ENCODE measurements at regions not wholly inside any gene's neighbourhood (a gene's known extent, or its start where the extent isn't known, plus 50 kb on each side); places are given as distances from the start of the nearest gene placed in this dataset.

DNA sequence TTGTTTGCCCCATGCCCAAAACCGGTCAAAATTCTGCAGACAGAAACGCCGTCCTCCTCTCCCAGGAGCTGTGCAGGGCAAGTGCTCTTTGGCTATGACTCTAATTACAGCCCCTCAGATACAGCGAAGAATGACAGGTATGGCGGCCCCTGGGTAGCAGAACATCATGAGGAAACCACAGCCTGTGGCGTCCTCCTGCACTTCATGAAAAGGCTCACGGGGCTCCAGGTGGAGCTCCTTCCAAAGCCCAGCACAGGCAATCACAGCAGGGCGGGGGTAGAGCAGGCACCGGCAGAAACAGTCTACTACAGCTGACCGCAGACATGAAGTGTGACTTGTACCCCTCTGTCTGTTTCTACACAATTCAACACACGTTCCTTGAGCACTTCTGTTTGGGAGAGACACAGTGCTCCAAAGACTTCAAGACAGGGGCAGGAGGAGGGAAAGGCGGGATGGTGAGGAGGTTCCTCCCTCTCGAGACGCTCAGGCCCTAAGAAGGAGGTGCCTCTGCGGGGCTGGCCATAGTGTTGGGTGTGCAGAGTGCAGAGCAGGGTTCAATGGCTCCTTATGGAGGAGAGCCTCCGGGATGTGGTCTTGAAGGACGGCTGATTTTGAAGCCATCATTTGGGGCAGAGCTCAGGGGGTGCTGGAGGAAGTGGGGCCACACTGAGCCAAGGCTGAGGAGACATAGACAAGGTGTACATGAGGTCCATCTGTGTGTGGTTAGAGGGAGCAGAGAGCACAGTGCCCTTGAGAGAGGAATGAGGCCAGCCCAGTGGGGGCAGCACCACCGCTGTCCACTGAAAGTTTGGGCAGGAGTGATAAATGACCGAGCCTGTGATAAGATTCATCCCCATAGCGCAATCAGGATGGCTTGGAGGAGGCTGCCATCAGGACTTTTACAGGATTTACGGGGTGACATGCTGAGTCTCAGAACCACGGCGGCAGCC is 468.3 kb downstream of the EIPR1 start:
- TF ChIP-seq, protein P1, sequence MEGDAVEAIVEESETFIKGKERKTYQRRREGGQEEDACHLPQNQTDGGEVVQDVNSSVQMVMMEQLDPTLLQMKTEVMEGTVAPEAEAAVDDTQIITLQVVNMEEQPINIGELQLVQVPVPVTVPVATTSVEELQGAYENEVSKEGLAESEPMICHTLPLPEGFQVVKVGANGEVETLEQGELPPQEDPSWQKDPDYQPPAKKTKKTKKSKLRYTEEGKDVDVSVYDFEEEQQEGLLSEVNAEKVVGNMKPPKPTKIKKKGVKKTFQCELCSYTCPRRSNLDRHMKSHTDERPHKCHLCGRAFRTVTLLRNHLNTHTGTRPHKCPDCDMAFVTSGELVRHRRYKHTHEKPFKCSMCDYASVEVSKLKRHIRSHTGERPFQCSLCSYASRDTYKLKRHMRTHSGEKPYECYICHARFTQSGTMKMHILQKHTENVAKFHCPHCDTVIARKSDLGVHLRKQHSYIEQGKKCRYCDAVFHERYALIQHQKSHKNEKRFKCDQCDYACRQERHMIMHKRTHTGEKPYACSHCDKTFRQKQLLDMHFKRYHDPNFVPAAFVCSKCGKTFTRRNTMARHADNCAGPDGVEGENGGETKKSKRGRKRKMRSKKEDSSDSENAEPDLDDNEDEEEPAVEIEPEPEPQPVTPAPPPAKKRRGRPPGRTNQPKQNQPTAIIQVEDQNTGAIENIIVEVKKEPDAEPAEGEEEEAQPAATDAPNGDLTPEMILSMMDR (IDR thresholded peaks at IDR 0.05; ENCODE audit: low read depth, low read length): no peak
- DNase-seq (ENCODE audit: low read depth in 2 of 2): no peak
- no peak overlapping the region for H3K4me3 ChIP-seq (replicated peaks in 1 of 2; ENCODE audit: low read depth in 2 of 2, low read length in 2 of 2)

DNA sequence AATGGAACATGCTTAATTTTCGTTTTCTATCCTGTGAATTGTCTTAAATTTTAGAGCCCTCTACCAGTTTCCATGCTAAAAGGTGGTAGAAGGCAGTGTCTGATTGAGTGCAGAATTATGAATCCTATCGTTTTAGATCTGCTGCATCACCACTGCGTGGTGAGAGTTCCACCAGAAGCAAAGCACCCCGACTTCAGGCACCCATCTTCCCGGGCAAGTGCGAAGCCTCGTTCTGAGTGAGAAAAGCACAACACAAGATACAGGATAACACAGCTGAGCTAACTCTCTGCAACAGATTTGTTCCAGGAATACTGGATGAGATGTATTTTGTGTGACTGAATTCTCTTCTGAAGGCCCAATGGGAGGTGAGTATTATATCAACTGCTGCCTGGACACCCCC is 471.5 kb downstream of the EIPR1 start:
- no peak overlapping the region for H3K4me3 ChIP-seq (replicated peaks in 1 of 2; ENCODE audit: low read depth in 2 of 2, low read length in 2 of 2)
- no peak for DNase-seq (ENCODE audit: low read depth in 2 of 2)
- TF ChIP-seq, protein P1 (IDR thresholded peaks at IDR 0.05; ENCODE audit: low read depth, low read length): no peak

DNA sequence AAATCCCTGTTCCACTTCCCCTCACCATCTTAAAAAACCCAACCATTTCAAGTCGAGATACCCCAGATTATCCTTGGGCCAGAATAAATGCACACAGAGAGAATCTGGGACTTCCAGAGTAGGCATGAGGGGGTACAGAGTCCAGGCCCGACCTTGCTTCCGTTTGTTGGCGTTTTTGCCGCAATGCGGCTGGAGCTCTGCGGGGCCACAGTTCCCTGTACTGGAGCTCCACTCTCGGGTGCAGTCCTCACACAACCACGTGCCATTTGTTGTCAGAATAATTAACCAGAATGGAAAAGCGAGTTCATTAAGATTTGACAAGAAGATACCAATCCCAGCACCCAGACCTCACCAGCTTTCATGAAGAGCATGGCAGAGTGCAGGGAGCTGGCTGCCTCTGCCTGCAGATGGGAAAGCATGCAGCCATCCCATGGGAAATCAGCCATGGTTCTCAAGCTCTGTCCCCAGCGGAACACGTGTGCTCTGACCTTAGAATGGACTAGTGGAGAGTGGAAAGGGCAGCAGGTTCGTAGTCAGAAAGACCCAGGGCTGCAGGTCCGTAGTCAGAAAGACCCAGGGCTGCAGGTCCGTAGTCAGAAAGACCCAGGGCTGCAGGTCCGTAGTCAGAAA is 472.8 kb downstream of the EIPR1 start:
- TF ChIP-seq, protein P1 (IDR thresholded peaks at IDR 0.05; ENCODE audit: low read depth, low read length): no peak
- no peak overlapping the region for H3K4me3 ChIP-seq (replicated peaks in 1 of 2; ENCODE audit: low read depth in 2 of 2, low read length in 2 of 2)
- no peak for DNase-seq (ENCODE audit: low read depth in 2 of 2)

DNA sequence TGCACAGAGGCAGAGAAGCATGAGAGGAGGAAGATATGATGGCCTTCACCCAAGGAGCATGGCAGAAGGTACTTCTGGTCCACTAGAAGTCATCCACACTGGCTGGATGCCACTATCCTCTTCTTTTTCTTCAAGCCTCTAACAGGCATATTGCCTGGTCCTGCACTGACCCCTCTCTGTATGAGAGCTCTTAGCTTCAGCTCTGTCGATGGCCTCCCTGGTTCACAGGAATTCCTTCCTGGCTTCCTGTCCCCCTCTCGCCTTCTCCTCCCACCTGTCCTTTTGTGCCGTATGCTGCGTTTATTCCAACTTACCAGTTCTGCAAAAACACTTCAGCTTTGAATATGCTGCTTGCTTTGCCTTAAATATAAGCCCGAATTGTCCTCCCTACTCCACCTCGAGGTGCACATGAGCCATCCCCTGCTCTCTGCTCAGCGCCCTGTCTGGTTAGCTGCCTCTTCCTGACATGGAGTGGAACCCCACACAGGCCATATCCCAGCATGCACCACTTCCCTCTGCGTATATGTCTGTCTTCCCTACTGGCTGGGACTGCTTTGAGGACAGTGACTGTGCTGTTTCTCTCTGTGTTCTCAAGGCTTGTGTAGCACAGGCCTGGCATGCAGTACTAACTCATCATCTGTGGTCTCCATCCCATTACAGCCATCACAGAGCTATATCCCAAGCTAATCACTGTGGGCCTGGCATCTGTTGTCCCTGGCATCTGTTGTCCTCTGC is 474.9 kb downstream of the EIPR1 start:
- no peak for DNase-seq (ENCODE audit: low read depth in 2 of 2)
- TF ChIP-seq, protein P1 (IDR thresholded peaks at IDR 0.05; ENCODE audit: low read depth, low read length): no peak
- no peak overlapping the region for H3K4me3 ChIP-seq (replicated peaks in 1 of 2; ENCODE audit: low read depth in 2 of 2, low read length in 2 of 2)

DNA sequence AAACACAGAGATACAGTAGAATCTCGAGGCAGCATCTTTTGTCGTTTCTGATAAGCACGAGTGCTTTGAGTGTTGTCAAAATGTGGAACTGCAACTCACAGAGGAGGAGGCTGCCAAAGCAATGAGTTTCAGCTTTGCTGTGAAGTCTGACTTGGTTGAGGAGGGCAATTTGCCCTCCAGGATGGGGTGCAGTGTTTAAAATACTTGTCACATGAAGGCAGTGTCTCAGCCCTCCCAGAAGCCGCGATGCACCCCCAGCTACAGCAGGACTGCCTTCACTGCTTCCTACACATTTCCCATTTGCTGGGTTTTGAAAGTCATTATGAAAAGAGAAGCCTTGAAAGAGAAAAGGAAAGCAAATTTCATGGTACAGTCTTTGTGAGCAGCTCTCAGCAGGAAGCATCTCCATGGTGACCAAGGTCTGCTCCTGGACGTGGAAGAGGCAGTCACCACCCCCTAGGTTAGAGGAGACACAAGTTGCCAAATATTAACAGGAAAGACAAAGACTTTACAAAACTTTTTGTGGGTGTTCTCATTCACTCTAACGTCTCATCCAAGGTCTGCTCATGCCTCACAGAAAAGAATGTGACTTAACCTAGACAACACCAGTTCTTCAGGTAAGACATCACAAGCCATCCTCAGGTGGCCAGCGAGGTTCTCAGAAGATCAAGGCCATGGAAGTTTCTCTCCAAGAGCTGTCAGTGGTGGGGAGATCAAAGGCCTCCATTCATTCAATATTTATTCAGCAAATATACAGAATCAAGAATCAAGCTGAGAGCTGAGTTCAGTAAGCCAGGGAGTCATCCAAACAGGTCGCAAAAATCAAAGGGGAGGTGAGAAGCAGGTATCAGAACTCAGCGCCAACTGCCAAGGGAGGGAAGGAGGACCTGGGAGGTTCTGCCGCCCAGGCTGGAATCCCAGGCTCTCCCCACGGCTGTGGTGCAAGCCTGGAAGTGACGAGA is 476.0 kb downstream of the EIPR1 start:
- no peak overlapping the region for H3K4me3 ChIP-seq (replicated peaks in 1 of 2; ENCODE audit: low read depth in 2 of 2, low read length in 2 of 2)
- DNase-seq (ENCODE audit: low read depth in 2 of 2): no peak
- TF ChIP-seq, protein P1 (IDR thresholded peaks at IDR 0.05; ENCODE audit: low read depth, low read length): no peak

DNA sequence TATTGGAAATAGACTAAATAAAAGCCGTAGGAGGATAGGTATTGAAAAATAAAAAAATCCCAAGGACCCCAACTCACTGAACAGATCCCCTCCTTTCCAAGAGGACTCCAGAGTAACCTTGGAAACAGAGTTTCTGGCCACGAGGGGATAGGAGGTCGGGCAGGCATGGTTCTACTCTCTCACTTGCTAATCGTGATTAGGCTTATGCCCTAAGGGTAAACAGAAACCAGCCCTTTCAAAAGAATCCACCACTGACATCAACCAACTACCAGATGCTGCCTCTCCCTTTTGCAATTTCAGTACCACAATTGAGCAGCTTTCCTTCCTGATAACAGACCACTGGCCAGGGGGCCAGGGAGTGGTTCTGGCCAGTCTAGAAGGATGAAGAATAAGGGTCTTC is 477.8 kb downstream of the EIPR1 start:
- TF ChIP-seq, protein P1 (IDR thresholded peaks at IDR 0.05; ENCODE audit: low read depth, low read length): no peak

More for the DNA sequence above, 477.8 kb downstream of the EIPR1 start:
- DNase-seq (ENCODE audit: low read depth in 2 of 2): no peak
- no peak overlapping the region for H3K4me3 ChIP-seq (replicated peaks in 1 of 2; ENCODE audit: low read depth in 2 of 2, low read length in 2 of 2)
